Mammary epithelial cell (primary cell): ENCODE measurements at regions not wholly inside any gene's neighbourhood (a gene's known extent, or its start where the extent isn't known, plus 50 kb on each side); places are given as distances from the start of the nearest gene placed in this dataset.

Experiments
- EZH2 ChIP-seq: IDR thresholded peaks from 2 replicates; pipeline ENCODE4 v1.6.1; 2012; ENCODE audit warnings: low read length, inconsistent platforms, borderline replicate concordance
- TF ChIP-seq, protein P1 (sequence below), 2 donors: IDR thresholded peaks in 1 of 2; conservative IDR thresholded peaks in 1 of 2; 2 replicates each; pipeline ENCODE4 v1.5.1; 2011 to 2012; ENCODE audit warnings: inconsistent platforms in 2 of 2, low read length in 2 of 2, mild to moderate bottlenecking in 2 of 2, control low read depth in 1 of 2, low read depth in 1 of 2; ENCODE audit not compliant: insufficient read depth in 1 of 2; ENCODE audit errors: extremely low read depth in 1 of 2

- TF ChIP-seq, protein P1, sequence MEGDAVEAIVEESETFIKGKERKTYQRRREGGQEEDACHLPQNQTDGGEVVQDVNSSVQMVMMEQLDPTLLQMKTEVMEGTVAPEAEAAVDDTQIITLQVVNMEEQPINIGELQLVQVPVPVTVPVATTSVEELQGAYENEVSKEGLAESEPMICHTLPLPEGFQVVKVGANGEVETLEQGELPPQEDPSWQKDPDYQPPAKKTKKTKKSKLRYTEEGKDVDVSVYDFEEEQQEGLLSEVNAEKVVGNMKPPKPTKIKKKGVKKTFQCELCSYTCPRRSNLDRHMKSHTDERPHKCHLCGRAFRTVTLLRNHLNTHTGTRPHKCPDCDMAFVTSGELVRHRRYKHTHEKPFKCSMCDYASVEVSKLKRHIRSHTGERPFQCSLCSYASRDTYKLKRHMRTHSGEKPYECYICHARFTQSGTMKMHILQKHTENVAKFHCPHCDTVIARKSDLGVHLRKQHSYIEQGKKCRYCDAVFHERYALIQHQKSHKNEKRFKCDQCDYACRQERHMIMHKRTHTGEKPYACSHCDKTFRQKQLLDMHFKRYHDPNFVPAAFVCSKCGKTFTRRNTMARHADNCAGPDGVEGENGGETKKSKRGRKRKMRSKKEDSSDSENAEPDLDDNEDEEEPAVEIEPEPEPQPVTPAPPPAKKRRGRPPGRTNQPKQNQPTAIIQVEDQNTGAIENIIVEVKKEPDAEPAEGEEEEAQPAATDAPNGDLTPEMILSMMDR (conservative IDR thresholded peaks at IDR 0.05 in 1 of 2, IDR thresholded peaks at IDR 0.05 in 1 of 2; ENCODE audit: extremely low read depth in 1 of 2, insufficient read depth in 1 of 2, low read depth in 1 of 2, low read length in 2 of 2) = no peak
- no peak for TF ChIP-seq EZH2
Observed at GRCh38 chrX:65874110-65874509, 165.8 kb downstream of the VSIG4 start.
